Adrenal gland (tissue), 5 donors: ENCODE measurements at regions not wholly inside any gene's neighbourhood (a gene's known extent, or its start where the extent isn't known, plus 50 kb on each side); places are given as distances from the start of the nearest gene placed in this dataset.
"Not testable (repeated sequence)": the region's sequence is repeated elsewhere in the genome, so short reads cannot be mapped to it uniquely, and the experiment has no call there.

ENCODE experiments used
- CTCF ChIP-seq, 6 experiments: fragments of 450-650 bp in 4 of 6; fragments of 200-600 bp in 2 of 6; sonication (generic) in 1 of 6; IDR thresholded peaks; 1 replicate in 5 of 6; 2 replicates in 1 of 6; pipeline versions ENCODE4 v1.5.1 to v1.8.0; 2016 to 2021; ENCODE audit warnings: antibody characterized with exemption in 6 of 6, mild to moderate bottlenecking in 2 of 6, moderate library complexity in 1 of 6
- POLR2A ChIP-seq, 2 donors: fragments of 450-650 bp; IDR thresholded peaks; one replicate each; pipeline ENCODE4 v1.6.1; 2017; ENCODE audit warnings: antibody characterized with exemption in 2 of 2, mild to moderate bottlenecking in 2 of 2, moderate library complexity in 1 of 2
- donor health status: DM: no; HTN: no; CAD: no.

GRCh38 chr10:46219431-46219990 is 67.3 kb upstream of the ANTXRL start:
- TF ChIP-seq CTCF, POLR2A (IDR thresholded peaks at IDR 0.05): not testable (repeated sequence)
